ENCODE measurements at regions not wholly inside any gene's neighbourhood (a gene's known extent, or its start where the extent isn't known, plus 50 kb on each side); places are given as distances from the start of the nearest gene placed in this dataset.

DNA sequence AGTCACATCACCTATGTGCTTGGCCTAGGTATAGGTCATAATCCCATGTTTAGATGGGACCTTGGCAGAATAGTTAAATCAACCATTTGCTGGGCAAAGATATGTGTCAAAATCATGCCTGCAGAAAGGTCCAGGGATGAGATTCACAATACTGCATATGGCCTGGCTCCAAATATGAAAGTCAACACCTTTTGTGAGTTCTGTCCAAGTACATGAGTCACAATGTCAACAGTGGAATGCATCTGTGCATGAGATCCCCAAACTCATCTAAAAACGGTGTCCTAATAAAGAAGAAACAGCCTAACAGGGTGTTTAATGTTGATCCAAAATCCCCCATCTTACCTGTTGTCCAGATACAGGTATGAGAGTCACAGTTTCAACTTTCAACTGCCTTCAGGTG is 1847.5 kb downstream of the TP53TG3F start:
- H3K9me3 ChIP-seq = peaks cover 18% of the 10 kb centered on the region
- no peak for DNase-seq
- H3K4me3 ChIP-seq (ENCODE audit: low read depth, low read length) = no peak overlapping the region
- no peaks in the 10 kb centered on the region for H3K4me1 ChIP-seq
- TF ChIP-seq, protein P1, sequence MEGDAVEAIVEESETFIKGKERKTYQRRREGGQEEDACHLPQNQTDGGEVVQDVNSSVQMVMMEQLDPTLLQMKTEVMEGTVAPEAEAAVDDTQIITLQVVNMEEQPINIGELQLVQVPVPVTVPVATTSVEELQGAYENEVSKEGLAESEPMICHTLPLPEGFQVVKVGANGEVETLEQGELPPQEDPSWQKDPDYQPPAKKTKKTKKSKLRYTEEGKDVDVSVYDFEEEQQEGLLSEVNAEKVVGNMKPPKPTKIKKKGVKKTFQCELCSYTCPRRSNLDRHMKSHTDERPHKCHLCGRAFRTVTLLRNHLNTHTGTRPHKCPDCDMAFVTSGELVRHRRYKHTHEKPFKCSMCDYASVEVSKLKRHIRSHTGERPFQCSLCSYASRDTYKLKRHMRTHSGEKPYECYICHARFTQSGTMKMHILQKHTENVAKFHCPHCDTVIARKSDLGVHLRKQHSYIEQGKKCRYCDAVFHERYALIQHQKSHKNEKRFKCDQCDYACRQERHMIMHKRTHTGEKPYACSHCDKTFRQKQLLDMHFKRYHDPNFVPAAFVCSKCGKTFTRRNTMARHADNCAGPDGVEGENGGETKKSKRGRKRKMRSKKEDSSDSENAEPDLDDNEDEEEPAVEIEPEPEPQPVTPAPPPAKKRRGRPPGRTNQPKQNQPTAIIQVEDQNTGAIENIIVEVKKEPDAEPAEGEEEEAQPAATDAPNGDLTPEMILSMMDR (IDR thresholded peaks at IDR 0.05; ENCODE audit: low read depth, low read length) = no peak
- H3K36me3 ChIP-seq = no peaks in the 10 kb centered on the region
- H3K27me3 ChIP-seq = no peaks in the 10 kb centered on the region

DNA sequence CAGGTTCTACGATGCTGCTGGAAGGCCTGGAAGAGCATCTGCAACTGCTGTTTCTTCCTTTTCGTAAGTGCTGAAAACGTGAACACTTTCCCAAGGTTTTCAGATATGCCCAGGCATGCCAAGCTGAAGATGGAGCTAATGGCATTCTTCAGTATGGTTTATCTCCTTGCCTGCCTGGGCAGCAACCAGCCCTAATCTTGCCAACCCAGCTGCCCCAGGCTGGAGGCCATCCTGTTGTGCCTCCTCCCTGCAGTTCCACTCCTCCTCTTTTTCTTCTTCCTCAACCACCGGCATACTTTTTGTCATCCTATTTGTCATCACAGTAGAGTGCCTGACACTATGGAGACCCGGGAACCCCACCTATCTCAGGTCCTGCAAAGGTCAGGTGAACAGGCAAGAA is 1849.3 kb downstream of the TP53TG3F start:
- no peak for DNase-seq
- TF ChIP-seq, protein P1 (IDR thresholded peaks at IDR 0.05; ENCODE audit: low read depth, low read length) = no peak
- Histone ChIP-seq H3K4me3 (ENCODE audit: low read depth, low read length) (no peak overlapping the region), H3K27me3 (no peaks in the 10 kb centered on the region), H3K9me3 (peaks cover 17% of the 10 kb centered on the region), H3K36me3 (no peaks in the 10 kb centered on the region), H3K4me1 (no peaks in the 10 kb centered on the region)

DNA sequence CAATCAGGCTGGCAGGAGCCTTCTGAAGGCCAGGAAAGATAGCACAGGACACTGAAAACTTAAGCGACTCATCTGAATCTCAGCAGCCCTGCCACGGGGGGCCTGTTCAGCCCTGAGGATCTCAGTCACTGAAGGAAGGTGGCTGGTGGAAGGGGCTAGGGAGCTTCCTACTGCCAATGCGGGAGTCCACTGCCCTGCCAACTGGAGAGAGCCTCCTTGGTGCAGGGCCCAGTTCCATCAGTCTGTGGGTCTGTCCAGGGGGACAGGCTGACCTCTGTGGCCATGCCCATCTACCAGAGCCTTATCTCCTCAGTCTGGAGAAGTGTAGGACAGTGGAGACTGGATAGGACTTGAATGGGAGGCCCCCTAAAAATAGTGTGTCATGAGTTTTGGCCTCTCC is 1851.6 kb downstream of the TP53TG3F start:
- TF ChIP-seq, protein P1 (IDR thresholded peaks at IDR 0.05; ENCODE audit: low read depth, low read length) = no peak
- H3K9me3 ChIP-seq = peaks cover 19% of the 10 kb centered on the region
- no peaks in the 10 kb centered on the region for H3K27me3 ChIP-seq
- H3K36me3 ChIP-seq = no peaks in the 10 kb centered on the region
- DNase-seq = no peak
- H3K4me3 ChIP-seq (ENCODE audit: low read depth, low read length) = no peak overlapping the region
- no peaks in the 10 kb centered on the region for H3K4me1 ChIP-seq

DNA sequence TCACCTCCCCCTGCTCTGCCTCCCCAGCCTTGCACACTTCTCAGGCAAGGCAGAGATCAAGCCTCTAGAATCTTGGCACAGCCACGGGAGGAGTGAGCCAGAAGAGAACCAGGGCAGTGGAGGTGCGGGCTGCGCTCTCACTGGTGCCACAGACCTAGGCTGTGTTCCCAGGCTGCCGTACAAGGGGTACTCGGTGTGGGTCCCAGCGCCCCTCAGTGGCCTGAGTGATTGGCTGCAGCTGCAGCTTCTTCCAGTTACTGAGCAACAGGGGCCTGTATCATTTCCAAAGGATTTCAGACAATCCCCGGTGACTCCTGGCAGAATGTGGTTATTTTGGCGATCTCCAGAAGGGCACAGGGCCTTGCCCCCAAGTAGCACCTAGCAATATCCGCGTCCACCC is 1852.1 kb downstream of the TP53TG3F start:
- Histone ChIP-seq H3K4me3 (ENCODE audit: low read depth, low read length) (no peak overlapping the region), H3K4me1 (no peaks in the 10 kb centered on the region), H3K27me3 (no peaks in the 10 kb centered on the region), H3K9me3 (peaks cover 17% of the 10 kb centered on the region), H3K36me3 (no peaks in the 10 kb centered on the region)
- TF ChIP-seq, protein P1 (IDR thresholded peaks at IDR 0.05; ENCODE audit: low read depth, low read length) = no peak
- no peak for DNase-seq

DNA sequence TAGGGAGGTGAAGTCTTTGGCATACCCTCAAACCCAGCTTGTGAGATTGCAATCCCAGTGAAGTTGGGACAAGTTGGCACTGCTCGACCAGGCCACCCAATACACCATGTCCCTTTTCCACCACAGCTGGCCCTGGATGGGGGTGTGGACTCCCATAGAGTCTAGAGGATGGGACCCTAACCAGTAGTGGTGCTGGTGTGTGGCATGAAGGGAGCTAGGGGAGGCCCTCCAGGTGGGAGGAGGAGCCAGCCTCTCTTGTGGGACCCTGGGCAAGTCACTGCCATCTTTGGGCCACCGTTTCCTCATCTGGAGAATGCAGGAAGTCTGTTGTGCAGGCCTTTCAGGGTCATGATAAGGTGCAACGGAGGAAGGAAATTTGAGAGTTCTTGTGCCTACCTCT is 1854.9 kb downstream of the TP53TG3F start:
- Histone ChIP-seq H3K36me3 (no peaks in the 10 kb centered on the region), H3K27me3 (no peaks in the 10 kb centered on the region), H3K4me3 (ENCODE audit: low read depth, low read length) (no peak overlapping the region), H3K9me3 (peaks cover 13% of the 10 kb centered on the region), H3K4me1 (no peaks in the 10 kb centered on the region)
- no peak for DNase-seq
- TF ChIP-seq, protein P1 (IDR thresholded peaks at IDR 0.05; ENCODE audit: low read depth, low read length) = no peak

DNA sequence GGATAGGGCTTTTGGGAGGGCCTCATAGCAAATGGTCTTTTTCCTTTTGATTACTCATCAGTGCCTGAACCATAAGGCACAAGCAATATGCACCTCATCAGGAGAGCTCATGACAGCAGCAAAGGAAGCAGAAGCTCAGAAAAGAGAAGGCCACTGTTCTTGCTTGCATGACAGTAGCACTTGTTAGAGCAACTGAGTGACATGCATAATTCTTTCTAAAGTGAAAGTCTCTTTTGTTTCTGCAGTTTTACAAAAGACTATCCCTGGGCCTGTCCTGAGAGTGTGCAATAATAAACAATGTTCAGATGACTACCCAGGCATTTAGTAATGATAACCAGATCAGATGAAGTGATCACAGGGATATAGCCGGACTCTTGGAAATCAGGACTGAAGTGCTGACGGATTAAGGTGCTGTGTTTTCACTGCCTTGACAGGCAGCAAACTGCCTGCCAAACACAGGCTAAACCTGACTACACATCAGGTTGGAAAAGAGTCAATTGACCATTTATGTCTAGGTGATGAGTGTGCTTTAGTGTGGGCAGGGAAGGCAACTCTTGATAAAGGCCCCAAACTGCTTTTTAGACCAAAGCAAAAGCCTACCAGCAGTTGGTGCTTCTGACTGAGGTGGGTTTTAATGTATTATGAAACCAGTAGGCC is 1860.3 kb downstream of the TP53TG3F start:
- TF ChIP-seq, protein P1 (IDR thresholded peaks at IDR 0.05; ENCODE audit: low read depth, low read length) = no peak
- no peak for DNase-seq

More for the DNA sequence above, 1860.3 kb downstream of the TP53TG3F start:
- Histone ChIP-seq H3K27me3 (no peaks in the 10 kb centered on the region), H3K4me1 (no peaks in the 10 kb centered on the region), H3K36me3 (no peaks in the 10 kb centered on the region), H3K4me3 (ENCODE audit: low read depth, low read length) (no peak overlapping the region), H3K9me3 (peaks cover 12% of the 10 kb centered on the region)
